AG04449 (cell line): ENCODE measurements at regions not wholly inside any gene's neighbourhood (a gene's known extent, or its start where the extent isn't known, plus 50 kb on each side); places are given as distances from the start of the nearest gene placed in this dataset.

Source experiments
- CTCF ChIA-PET: fragments of 350-600 bp; formaldehyde crosslinking; extraction: SDS; loops from one replicate; lab custom pipeline; 2021; ENCODE audit warnings: antibody characterized with exemption; lab: Yijun Ruan, JAX
- POLR2A ChIA-PET: fragments of 400-600, 350-600 bp; formaldehyde crosslinking; extraction: SDS; loops from one replicate; lab custom pipeline; 2020; ENCODE audit warnings: antibody characterized with exemption, inconsistent platforms; lab: Yijun Ruan, JAX
- DNase-seq: peaks from one replicate; pipeline ENCODE4 v3.0.0-alpha.2; 2010; ENCODE audit warnings: low read depth, low spot score
- H3K4me3 ChIP-seq: 2 replicates; pipeline ENCODE4 v1.5.1; 2011; ENCODE audit warnings: low read depth, mild to moderate bottlenecking, control low read depth, low read length
- CTCF ChIP-seq: IDR thresholded peaks from one replicate; pipeline ENCODE4 v1.5.1; 2011; ENCODE audit warnings: mild to moderate bottlenecking, moderate library complexity, low read length, control low read depth, inconsistent platforms; ENCODE audit not compliant: insufficient read depth; ENCODE audit errors: missing control alignments

GRCh38 chr1:82944822-82945221 lies 1054.1 kb downstream of the TTLL7 start:
- no peak for DNase-seq
- ChIA-PET CTCF (no interaction called here), POLR2A (no interaction called here)
- H3K4me3 ChIP-seq = no peak overlapping the region
- TF ChIP-seq CTCF = no peak

GRCh38 chr1:82934074-82934473 lies 1064.9 kb downstream of the TTLL7 start:
- no peak overlapping the region for H3K4me3 ChIP-seq
- no peak for TF ChIP-seq CTCF
- DNase-seq = no peak
- CTCF ChIA-PET = no interaction called here
- POLR2A ChIA-PET = no interaction called here

- POLR2A ChIA-PET = no interaction called here
- TF ChIP-seq CTCF = no peak
- DNase-seq = no peak
- no peak overlapping the region for H3K4me3 ChIP-seq
- CTCF ChIA-PET = no interaction called here
Measured at GRCh38 chr1:82932727-82933126, 1066.2 kb downstream of the TTLL7 start.

- H3K4me3 ChIP-seq = no peak overlapping the region
- no peak for TF ChIP-seq CTCF
- DNase-seq = no peak
- ChIA-PET POLR2A (no interaction called here), CTCF (no interaction called here)
Measured at GRCh38 chr1:82932207-82932606, 1066.7 kb downstream of the TTLL7 start.

GRCh38 chr1:82931006-82931405 lies 1067.9 kb downstream of the TTLL7 start:
- TF ChIP-seq CTCF = no peak
- no peak for DNase-seq
- CTCF ChIA-PET = no interaction called here
- POLR2A ChIA-PET = no interaction called here
- H3K4me3 ChIP-seq = no peak overlapping the region

- no peak for TF ChIP-seq CTCF
- POLR2A ChIA-PET = no interaction called here
- H3K4me3 ChIP-seq = no peak overlapping the region
- DNase-seq = no peak
- CTCF ChIA-PET = no interaction called here
Measured at GRCh38 chr1:82927753-82928152, 1071.2 kb downstream of the TTLL7 start.
